Body of pancreas (tissue), 4 donors: ENCODE measurements at regions not wholly inside any gene's neighbourhood (a gene's known extent, or its start where the extent isn't known, plus 50 kb on each side); places are given as distances from the start of the nearest gene placed in this dataset.

Experiments
- ATAC-seq: fragments of 150-250 bp; one replicate; pipeline ENCODE4 v1.9.1; 2016
- DNase-seq, 4 donors: peaks; one replicate each; pipeline ENCODE4 v3.0.0-alpha.2; 2019
- H3K27ac ChIP-seq, 4 donors: fragments of 200-600 bp; sonication (generic); 1 replicate in 3 of 4; 2 replicates in 1 of 4; pipeline versions ENCODE4 v1.5.1 to v1.6.1; 2016 to 2019; ENCODE audit warnings: mild to moderate bottlenecking in 1 of 4, mixed read lengths in 1 of 4, moderate library complexity in 1 of 4
- H3K27me3 ChIP-seq, 2 donors: fragments of 200-600 bp; sonication (generic); one replicate each; pipeline ENCODE4 v1.6.0; 2016; ENCODE audit warnings: mild to moderate bottlenecking in 1 of 2
- H3K36me3 ChIP-seq, 2 donors: fragments of 200-600 bp; sonication (generic); replicated peaks in 1 of 2; 2 replicates each; pipeline ENCODE4 v1.5.1; 2016; ENCODE audit warnings: low read depth in 2 of 2; ENCODE audit not compliant: insufficient read depth in 1 of 2
- H3K4me1 ChIP-seq: fragments of 200-600 bp; sonication (generic); one replicate; pipeline ENCODE4 v1.6.0; 2016
- H3K4me3 ChIP-seq, 2 donors: fragments of 200-600 bp; sonication (generic); 1 replicate in 1 of 2; 2 replicates in 1 of 2; pipeline ENCODE4 v1.5.1; 2016 to 2019
- H3K9me3 ChIP-seq, 3 donors: fragments of 200-600 bp; sonication (generic); 1 replicate in 2 of 3; 2 replicates in 1 of 3; pipeline ENCODE4 v1.5.1; 2016
- CTCF ChIP-seq, 7 experiments: fragments of 450-650 bp in 4 of 7; fragments of 200-600 bp in 3 of 7; sonication (generic) in 3 of 7; IDR thresholded peaks; one replicate each; pipeline ENCODE4 v1.5.1; 2016 to 2019; ENCODE audit warnings: antibody characterized with exemption in 7 of 7
- POLR2A ChIP-seq, 3 donors: fragments of 450-650 bp; IDR thresholded peaks; one replicate each; pipeline ENCODE4 v1.6.1; 2016; ENCODE audit warnings: antibody characterized with exemption in 3 of 3, mild to moderate bottlenecking in 2 of 3
- WGBS, 2 donors: methylation state at CpG; one replicate each; pipeline ENCODE4 v1.1.5; 2017; 5-methylcytosine and 5-hydroxymethylcytosine counted together
- intact Hi-C: fragments of 100-400 bp; cut with DNase I; formaldehyde crosslinking; loops from one replicate; pipeline ENCODE4 v1.15.1; 2023

GRCh38 chr9:2913026-2913425, 69.1 kb upstream of the PUM3 start:
- 49 to 51% methylated on average over 2 of the region's 2 CpGs for WGBS, 2 donors
- DNase-seq (no peak), ATAC-seq (no peak)
- no peaks in the 10 kb centered on the region for H3K4me1 ChIP-seq
- no peak overlapping the region for H3K27ac ChIP-seq
- no peaks in the 10 kb centered on the region for H3K36me3 ChIP-seq
- no peaks in the 10 kb centered on the region for H3K9me3 ChIP-seq
- H3K27me3 ChIP-seq, result no peaks in the 10 kb centered on the region
- H3K4me3 ChIP-seq, result no peak overlapping the region
- intact Hi-C loops, result no loop called here
- TF ChIP-seq CTCF (IDR thresholded peaks at IDR 0.05) (no peak), POLR2A (IDR thresholded peaks at IDR 0.05) (no peak)

GRCh38 chr9:2907411-2907810, 63.5 kb upstream of the PUM3 start:
- intact Hi-C loops, result no loop called here
- Histone ChIP-seq H3K36me3 (no peaks in the 10 kb centered on the region), H3K4me1 (no peaks in the 10 kb centered on the region), H3K27ac (no peak overlapping the region), H3K4me3 (no peak overlapping the region), H3K9me3 (no peaks in the 10 kb centered on the region), H3K27me3 (no peaks in the 10 kb centered on the region)
- TF ChIP-seq CTCF (IDR thresholded peaks at IDR 0.05), result no peak
- no peak for TF ChIP-seq POLR2A (IDR thresholded peaks at IDR 0.05)
- 50 to 52% methylated on average over 1 of the region's 1 CpG for WGBS, 2 donors
- no peak for DNase-seq
- ATAC-seq, result no peak

GRCh38 chr9:2904242-2904930, 60.5 kb upstream of the PUM3 start:
- TF ChIP-seq POLR2A (IDR thresholded peaks at IDR 0.05) (no peak), CTCF (IDR thresholded peaks at IDR 0.05) (no peak)
- no peak for ATAC-seq
- Histone ChIP-seq H3K9me3 (no peaks in the 10 kb centered on the region), H3K27ac (no peak overlapping the region), H3K27me3 (no peaks in the 10 kb centered on the region), H3K36me3 (no peaks in the 10 kb centered on the region), H3K4me3 (no peak overlapping the region), H3K4me1 (no peaks in the 10 kb centered on the region)
- intact Hi-C loops, result no loop called here
- WGBS, 2 donors, result 35 to 58% methylated on average over 2 of the region's 2 CpGs
- no peak for DNase-seq
